ENCODE measurements at regions not wholly inside any gene's neighbourhood (a gene's known extent, or its start where the extent isn't known, plus 50 kb on each side); places are given as distances from the start of the nearest gene placed in this dataset.

DNA sequence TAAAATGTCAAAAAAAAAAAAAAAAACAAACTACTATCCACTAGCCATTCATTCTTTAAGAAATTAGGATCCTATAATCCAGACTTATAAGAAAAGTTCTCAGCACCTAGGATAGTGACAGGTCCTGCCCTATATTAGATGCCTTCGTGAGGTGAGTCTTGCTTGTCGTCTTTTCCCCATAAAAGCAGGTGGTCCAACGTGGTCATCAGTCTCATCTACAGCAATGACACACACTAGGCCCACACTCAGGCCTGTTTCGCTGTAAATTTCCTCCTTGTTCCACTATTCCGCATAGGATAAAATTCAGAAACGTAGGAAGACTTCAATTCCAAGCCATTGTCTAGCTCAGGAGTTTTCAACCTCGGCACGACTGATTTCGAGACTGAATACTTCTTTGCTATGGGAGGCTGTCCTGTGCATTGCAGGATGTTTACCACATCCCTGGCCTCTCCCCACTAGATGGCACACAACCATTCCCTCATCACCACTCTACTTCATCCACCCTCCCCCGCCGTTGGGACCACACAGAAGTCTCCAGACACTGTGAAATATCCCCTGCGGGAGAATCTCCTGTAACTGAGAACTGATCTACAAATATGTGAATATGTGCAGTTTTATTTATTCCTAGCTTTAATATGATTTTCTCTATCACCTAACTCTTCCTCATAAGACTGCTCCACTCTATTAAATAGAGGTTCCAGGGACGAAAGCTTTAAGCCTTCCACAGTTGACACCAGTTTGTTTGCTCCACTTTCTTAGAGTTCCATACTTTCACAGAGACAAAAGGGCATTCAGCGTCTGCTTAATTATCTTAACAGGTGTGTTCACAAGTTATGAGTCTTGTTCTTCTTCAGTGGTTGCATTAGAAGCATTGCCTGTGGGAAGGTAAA is 346.3 kb downstream of the BMP2 start:
- Histone ChIP-seq H3K79me1 (ENCODE audit: low read depth in 1 of 2, low read length in 2 of 2) (no peaks in the 10 kb centered on the region), H3K9me3 (ENCODE audit: control insufficient read depth, insufficient read depth, low read length) (no peaks in the 10 kb centered on the region; the same call in 1 of the 2 replicates), H3K4me1 (ENCODE audit: control insufficient read depth, insufficient read depth, low read length) (no peaks in the 10 kb centered on the region), H3K9me1 (ENCODE audit: insufficient read depth, low read length) (no peaks in the 10 kb centered on the region), H3K36me3 (ENCODE audit: control insufficient read depth, insufficient read depth, low read length) (no peaks in the 10 kb centered on the region), H3K27ac (ENCODE audit: insufficient read depth, low read length) (no peak overlapping the region), H2BK15ac (ENCODE audit: low read depth, low read length) (no peak overlapping the region), H4K8ac (ENCODE audit: low read depth in 2 of 2, low read length in 2 of 2) (no peak overlapping the region), H3K4me2 (ENCODE audit: low read depth, low read length) (no peak overlapping the region), H3K4ac (ENCODE audit: low read depth, low read length) (no peak overlapping the region), H3K4me3 (ENCODE audit: insufficient read depth, low read depth, low read length) (no peak overlapping the region), H3K23ac (ENCODE audit: low read depth, low read length) (no peak overlapping the region), H4K20me1 (ENCODE audit: insufficient read depth, low read length) (no peaks in the 10 kb centered on the region), H2AFZ (replicated peaks; ENCODE audit: low read length, poor library complexity) (no peak overlapping the region), H2AK5ac (ENCODE audit: low read depth, low read length) (no peak overlapping the region), H3K14ac (replicated peaks; ENCODE audit: low read depth, low read length) (no peak overlapping the region), H3K9ac (ENCODE audit: low read depth, low read length) (no peak overlapping the region), H4K91ac (ENCODE audit: insufficient read depth, low read depth, low read length) (no peak overlapping the region), H2AK9ac (replicated peaks; ENCODE audit: low read depth, low read length, poor library complexity) (no peak overlapping the region), H2BK20ac (ENCODE audit: low read depth, low read length) (no peak overlapping the region), H2BK120ac (ENCODE audit: low read depth, low read length) (no peak overlapping the region), H4K5ac (ENCODE audit: low read depth, low read length) (no peak overlapping the region), H3K18ac (ENCODE audit: low read depth, low read length) (no peak overlapping the region), H3K27me3 (ENCODE audit: control insufficient read depth, insufficient read depth, low read length) (no peaks in the 10 kb centered on the region), H2BK5ac (ENCODE audit: low read depth, low read length, poor library complexity, severe bottlenecking) (no peak overlapping the region), H3K56ac (ENCODE audit: extremely low read depth, insufficient read depth, low read length) (no peak overlapping the region)
- 40% methylated on average over 4 of the region's 14 CpGs; no CpG with 5 or more reads in 1 of the 2 experiments for whole genome bisulfite sequencing, 2 experiments (ENCODE audit: extremely low coverage in 2 of 2, insufficient read length in 1 of 2)
- no TSS peak for BruUV-seq (replicated peaks)
- dilution Hi-C loops (cut with HindIII; ENCODE audit: low sequenced_read_pairs, unreplicated experiment) = no loop called here
- ChIA-PET POLR2A (ENCODE audit: unreplicated experiment) (no interaction called here), CTCF (no interaction called here)
- DNase-seq = peak; percentile 1
- TF ChIP-seq POLR2A (IDR thresholded peaks at IDR 0.05; ENCODE audit: low read depth, low read length) = no peak
- no peak for TF ChIP-seq RAD21 (IDR thresholded peaks at IDR 0.05; ENCODE audit: low read length)
- TF ChIP-seq, protein P1, sequence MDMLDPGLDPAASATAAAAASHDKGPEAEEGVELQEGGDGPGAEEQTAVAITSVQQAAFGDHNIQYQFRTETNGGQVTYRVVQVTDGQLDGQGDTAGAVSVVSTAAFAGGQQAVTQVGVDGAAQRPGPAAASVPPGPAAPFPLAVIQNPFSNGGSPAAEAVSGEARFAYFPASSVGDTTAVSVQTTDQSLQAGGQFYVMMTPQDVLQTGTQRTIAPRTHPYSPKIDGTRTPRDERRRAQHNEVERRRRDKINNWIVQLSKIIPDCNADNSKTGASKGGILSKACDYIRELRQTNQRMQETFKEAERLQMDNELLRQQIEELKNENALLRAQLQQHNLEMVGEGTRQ (IDR thresholded peaks at IDR 0.05; ENCODE audit: low read depth, low read length) = no peak
- no peak for TF ChIP-seq CEBPB (IDR thresholded peaks at IDR 0.05; ENCODE audit: low read depth, low read length)
- no peak for TF ChIP-seq BHLHE40 (IDR thresholded peaks at IDR 0.05; ENCODE audit: low read depth, low read length)
- TF ChIP-seq, protein P2, sequence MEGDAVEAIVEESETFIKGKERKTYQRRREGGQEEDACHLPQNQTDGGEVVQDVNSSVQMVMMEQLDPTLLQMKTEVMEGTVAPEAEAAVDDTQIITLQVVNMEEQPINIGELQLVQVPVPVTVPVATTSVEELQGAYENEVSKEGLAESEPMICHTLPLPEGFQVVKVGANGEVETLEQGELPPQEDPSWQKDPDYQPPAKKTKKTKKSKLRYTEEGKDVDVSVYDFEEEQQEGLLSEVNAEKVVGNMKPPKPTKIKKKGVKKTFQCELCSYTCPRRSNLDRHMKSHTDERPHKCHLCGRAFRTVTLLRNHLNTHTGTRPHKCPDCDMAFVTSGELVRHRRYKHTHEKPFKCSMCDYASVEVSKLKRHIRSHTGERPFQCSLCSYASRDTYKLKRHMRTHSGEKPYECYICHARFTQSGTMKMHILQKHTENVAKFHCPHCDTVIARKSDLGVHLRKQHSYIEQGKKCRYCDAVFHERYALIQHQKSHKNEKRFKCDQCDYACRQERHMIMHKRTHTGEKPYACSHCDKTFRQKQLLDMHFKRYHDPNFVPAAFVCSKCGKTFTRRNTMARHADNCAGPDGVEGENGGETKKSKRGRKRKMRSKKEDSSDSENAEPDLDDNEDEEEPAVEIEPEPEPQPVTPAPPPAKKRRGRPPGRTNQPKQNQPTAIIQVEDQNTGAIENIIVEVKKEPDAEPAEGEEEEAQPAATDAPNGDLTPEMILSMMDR (conservative IDR thresholded peaks at IDR 0.05; ENCODE audit: low read depth, low read length) = 0 out of 2 replicates have a peak, but pooled peaks have one; percentile 7
- intact Hi-C loops (cut with micrococcal nuclease) = no loop called here
- ATAC-seq (ENCODE audit: low read depth) = no peak
- in situ Hi-C loops (cut with MboI; ENCODE audit: low sequenced_read_pairs) = no loop called here
